GM18517 (cell line): ENCODE measurements at regions not wholly inside any gene's neighbourhood (a gene's known extent, or its start where the extent isn't known, plus 50 kb on each side); places are given as distances from the start of the nearest gene placed in this dataset.
"Not testable (repeated sequence)": the region's sequence is repeated elsewhere in the genome, so short reads cannot be mapped to it uniquely, and the experiment has no call there.

Experiments
- ATAC-seq: cut with Tn5 transposase; IDR thresholded peaks from one replicate; pipeline ENCODE4 v1.9.1; 2021; ENCODE audit warnings: mild to moderate bottlenecking, moderate library complexity; ENCODE audit not compliant: unreplicated experiment

DNA sequence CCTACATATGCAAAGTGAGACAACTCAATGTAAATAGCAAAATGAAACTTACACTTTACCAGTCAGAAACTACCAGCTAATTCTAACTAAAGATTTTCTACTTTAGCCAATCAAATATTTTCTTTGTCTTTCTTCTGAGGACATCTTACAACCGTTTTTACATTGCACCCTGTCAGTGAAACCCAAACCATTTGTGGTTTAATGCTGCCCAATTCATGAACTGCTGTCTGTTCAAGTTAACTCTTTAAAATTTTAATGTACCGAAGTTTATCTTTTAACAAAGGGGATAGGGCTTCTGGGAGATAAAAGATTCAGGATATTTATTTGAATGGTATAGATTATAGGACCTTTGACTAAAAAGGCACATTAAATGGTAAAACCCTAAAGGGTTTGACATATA is 121.3 kb upstream of the HDDC2 start:
- ATAC-seq = no peak

DNA sequence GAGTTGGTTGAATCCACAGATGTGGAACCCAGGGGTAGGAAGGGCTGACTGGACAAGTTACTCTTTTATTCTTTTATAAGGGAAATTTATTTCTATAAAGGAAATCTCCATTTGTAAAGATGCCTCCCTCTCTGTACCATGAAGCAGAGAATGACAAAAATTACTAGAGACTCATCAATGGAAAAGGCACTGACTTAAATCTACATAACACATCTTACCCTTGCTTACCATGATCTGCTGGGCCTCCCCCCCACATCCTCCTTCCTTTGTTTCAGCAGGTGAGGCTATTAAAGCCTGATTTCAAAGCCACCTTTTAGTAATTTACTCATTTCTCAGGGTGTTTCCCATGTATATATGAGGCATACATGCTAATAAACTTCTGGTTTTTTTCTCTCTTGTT is 130.2 kb upstream of the HDDC2 start:
- ATAC-seq = no peak

DNA sequence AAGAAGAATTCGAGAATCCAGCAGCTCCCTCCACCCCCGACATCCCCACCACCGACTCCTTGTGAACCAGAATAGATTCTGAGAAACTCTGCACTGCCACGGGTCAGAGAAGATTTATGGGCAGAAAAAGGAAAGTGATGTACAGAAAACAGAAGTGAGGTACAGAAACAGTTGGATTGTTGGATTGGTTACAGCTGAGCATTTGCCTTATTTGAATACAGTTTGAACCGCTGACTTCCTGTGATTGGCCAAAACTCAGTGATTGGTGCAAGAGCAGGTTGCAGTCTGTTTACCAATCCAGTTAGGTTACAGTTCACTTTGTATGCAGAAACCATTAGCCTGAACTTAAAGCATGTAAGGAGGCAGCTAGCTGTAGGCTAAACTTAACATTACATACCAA is 131.2 kb upstream of the HDDC2 start:
- no peak for ATAC-seq

DNA sequence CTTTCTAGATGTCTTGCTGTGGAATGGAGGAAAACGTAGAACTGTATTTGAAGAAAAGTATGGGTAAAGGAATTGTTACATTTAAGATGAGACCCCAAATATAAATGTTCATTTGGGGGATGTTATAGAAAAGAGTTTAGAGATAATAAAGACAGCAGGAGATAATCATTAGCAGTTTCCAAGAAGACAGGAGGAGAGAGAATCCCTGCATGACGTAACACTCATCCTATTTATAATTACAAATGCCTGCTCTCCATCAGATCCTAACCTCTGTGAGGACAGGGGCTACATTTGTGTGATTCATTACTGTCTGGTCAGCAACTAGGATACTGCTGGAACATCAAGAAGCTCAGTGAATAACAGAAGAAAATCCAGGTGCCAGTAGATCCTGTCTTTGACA is 133.0 kb upstream of the HDDC2 start:
- no peak for ATAC-seq

DNA sequence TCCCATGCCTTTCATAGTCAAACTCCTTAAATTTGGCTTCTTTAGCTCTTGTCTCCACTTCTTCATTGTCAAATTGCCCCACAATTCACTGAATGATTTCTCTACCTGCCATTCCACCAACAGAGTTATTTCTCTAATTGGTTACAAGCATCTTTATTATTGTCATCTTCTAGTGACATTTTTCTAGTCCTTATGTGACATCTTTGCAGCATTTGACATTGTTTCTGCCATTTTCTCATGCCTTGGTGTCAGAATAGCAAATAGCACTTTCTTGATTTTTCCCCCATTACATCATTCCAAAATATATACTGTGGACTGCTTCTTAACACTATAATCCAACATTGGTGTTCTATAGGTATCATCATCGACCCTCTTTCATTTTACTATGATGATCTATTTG is 137.7 kb upstream of the HDDC2 start:
- no peak for ATAC-seq

DNA sequence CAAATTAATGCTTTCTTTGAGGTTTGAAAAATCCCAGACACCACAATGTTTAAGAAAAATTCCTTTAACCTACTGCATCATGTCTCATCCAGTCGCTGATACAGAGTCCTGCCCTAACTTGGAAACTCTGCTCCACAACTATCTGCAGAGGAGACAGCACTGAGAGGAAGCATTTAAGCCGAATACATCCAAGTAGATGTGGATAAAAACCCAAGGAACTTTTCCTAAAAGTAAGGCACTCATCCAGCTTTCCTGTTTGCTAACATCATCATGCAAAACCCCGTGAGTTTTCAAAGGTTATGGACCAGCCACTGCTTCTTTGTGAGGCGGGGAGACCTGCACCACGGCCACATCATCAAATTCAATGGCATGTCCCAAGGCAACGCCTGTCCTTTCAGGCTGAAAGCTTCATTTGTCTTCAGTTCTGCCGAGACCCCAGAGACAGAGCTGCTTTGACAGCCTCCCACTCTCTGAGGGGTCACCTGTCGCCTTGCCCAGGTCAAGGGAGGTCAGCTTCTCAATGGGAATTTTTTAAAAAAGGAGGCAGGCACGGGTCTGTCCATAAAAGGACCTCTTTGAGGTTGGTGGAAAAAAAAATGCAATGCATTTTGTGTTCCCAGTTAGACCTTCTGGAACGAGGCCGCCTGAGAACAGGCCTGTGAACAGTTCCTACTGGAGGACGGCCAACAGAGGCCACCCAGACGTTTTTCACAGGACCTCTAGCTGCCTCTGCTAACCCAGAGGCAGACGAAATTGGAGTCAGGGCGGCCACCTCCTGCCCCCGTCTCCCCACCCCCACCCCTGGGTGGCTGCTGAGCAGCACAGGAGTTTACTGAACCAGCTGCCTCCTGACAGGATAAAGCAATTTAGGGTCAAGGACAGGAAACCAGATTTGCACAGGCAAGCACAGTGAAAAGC is 142.5 kb upstream of the HDDC2 start:
- ATAC-seq = no peak

DNA sequence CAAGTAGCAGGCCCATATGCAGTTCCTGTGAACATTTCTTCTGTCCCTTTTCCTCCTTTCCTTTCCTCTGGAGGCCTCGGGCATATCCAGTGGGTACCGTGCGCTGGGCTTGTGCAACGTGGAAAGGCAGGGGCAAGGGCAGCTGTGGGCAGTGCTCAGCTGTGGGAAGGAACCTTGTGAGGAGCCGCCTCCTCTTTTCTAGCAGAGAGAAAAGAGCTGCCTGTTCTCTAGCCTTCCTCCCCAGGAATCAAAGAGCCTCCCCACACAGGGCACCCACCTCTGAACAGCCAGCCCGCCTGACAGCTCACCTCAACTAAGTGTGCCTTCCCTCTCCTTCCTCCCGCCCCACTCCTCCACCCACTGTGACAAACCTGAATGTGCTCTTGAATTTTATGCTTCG is 143.3 kb upstream of the HDDC2 start:
- no peak for ATAC-seq

DNA sequence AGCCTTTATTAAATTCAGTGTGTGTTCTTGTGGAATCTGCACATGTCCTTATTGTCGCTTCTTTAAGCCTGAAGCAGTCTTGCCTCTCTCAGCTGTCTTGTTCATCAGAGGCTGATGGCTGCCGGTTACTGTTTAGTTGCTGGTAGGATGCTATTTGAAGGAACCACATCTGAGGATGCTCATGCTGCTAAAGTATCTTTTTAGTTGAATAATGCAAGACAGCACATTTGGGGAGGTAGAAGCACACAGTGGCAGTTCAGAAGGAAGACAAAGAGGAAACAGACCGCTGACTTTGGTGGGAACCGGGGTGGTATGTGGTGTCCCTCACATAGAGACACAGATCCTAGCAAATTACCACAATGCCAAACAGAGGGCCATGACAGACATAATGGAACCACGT is 144.2 kb upstream of the HDDC2 start:
- ATAC-seq = no peak

DNA sequence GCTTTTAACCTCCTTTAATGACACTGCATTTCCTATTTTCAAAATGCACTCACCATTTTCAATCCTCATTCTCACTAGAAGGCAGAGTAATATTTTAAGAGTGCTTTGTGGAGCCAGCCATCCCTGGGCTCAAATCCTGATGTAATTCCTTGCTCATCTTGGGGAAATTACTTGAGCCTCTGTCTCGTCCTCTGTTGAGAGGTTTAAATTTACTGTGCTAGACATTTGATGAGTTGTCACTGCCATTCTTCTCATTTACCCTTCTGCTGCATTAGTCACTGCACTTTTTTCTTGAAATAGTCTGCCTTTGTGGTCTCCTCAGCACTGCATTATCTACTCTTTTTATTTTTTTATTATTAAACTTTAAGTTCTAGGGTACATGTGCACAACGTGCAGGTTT is 150.0 kb upstream of the HDDC2 start:
- no peak for ATAC-seq

DNA sequence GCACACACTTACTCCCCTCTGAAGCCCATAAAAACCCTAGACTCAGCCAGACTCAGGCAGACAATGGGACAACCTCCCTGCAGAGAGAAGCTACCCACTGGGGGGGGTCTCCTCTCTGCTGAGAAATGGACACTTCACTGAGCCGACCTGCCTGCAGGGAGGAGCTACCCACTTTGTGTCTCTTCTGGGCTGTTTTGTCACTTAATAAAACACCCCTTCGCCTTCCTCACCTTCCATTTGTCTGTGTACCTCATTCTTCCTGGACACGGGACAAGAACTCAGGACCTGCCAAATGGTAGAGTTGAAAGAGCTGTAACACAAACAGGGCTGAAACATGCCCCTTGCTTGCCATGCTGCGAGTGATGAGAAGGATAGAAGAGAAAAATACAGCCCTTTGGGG is 151.7 kb upstream of the HDDC2 start:
- ATAC-seq = no peak

DNA sequence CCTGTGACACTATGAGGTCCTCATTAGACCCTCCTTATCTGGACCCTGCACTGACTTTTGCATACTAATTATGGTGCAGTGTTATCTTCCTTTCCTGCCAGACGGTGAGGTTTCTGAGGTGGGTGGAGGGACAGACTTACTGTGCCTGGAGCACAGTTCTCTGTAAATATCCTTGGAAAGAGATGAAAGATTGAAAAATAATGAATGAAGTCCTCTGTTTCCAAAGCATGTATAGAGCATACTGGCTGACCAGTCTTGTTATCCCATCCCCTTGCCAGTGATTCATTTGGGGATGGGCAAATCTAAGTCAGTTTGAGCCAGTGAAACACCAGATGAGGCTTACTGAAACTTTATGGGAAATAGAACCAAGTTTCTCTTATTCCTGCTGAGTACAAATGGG is 152.6 kb upstream of the HDDC2 start:
- no peak for ATAC-seq

DNA sequence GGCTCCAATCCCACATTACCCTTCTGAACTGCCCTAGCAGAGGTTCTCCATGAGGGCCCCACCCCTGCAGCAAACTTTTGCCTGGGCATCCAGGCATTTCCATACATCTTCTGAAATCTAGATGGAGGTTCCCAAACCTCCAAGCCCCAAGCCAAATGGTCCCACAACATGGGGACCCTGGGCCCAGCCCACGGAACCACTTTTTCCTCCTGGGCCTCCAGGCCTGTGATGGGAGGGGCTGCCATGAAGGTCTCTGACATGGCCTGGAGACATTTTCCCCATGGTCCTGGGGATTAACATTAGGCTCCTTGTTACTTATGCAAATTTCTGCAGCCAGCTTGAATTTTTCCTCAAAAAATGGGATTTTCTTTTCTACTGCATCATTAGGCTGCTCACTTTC is 156.7 kb upstream of the HDDC2 start:
- not testable (repeated sequence) for ATAC-seq

DNA sequence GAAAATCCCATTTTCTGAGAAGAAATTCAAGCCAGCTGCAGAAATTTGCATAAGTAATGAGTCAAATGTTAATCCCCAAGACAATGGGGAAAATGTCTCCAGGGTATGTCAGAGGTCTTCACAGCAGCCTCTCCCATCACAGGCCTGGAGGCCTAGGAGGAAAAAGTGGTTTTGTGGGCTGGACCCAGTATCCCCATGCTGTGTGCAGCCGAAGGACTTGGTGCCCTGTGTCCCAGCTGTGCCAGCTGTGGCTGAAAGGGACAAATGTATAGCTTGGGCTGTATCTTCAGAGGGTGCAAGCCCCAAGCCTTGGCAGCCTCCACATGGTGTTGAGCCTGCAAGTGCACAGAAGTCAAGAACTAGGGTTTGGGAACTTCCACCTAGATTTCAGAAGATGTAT is 163.6 kb upstream of the HDDC2 start:
- ATAC-seq = not testable (repeated sequence)

DNA sequence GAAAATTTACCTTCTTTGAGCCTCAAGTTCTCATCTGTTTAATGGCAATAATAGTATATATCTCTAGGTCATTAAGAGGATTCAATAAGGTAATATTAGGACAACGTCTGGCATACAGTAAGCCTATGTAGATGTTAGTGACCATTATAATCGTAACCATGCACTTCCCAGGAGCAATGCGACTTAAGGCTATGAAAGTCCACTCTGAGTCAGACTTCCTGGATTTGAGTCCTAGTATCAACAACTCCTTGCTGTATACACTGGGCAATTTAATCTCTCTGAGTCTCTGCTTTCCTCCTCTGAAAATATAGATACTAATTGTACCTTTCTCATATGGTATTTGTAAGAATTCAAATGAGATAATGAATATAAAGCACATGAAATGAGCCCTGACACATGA is 168.1 kb upstream of the HDDC2 start:
- no peak for ATAC-seq

DNA sequence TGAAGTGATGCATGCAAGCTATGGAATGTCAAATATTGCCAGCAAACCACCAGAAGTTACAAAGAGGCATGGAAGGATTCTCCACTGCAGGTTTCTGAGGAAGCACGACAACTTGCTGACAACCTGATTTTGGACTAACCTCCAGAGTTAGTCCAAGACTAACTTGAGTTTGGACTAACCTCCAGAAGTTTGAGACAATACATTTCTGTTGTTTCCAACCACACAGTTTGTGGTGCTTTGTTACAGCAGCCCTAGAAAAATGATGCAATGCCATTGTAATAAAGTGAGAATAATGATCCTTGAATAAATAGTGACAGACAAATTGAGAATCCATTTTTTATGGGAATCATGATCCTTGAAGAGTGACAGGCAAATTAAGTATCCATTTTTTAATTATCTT is 169.9 kb upstream of the HDDC2 start:
- ATAC-seq = no peak

DNA sequence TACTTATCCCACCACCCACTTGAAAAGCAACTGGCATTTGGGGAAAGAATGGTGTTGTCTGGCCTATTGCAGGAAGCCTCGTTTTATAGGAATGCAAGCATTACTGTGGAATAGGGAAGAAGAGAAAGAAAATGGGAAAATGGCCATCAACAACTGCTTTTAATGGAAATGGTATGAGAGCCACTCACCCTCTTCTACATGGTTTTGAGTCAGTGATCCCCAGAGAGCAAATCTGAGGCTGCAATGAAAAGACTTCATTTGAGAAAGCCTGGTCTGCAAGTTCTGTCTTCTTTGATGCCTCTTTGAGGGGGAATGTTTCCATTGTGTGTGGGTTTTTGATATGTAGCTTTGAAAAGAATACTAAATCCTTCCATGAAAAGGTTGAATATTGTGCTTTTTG is 172.3 kb upstream of the HDDC2 start:
- ATAC-seq = no peak

DNA sequence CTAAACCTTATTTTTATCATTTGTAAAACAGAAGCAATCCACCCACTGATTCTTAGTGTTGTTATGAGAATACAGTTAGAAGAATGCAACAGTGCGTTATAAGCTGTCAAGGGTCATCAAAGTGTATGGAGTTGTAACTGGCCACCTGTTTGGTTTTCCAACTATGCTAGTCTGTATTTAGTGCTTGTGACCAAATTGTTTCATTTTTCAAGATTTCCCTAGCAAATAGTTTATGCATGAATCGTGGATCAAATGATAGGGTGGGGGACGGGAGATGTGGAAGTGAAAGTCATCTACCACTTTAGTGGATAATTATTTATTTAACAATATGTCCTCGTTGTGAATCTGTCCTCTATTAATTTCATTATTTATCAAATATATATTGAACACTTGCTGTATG is 175.4 kb upstream of the HDDC2 start:
- ATAC-seq = no peak

DNA sequence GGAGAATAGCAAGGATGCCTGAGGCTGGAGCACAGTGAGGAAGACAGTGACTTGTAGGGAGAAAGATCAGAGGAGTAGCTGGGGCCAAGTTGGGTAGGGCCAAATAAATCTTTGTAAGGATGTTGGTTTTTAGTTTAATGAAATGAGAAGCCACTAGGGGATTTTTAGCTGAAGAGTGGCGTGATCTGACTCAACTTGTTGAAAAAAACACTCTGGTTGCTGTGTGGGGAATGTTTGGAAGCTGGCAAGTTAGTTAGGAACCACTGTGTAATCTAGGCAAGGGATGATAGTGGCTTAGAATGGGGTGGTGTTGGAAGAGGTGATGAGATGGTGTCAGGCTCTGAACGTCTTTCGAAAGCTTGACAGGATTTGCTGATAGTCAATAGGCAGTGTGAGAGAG is 176.1 kb upstream of the HDDC2 start:
- ATAC-seq = no peak

DNA sequence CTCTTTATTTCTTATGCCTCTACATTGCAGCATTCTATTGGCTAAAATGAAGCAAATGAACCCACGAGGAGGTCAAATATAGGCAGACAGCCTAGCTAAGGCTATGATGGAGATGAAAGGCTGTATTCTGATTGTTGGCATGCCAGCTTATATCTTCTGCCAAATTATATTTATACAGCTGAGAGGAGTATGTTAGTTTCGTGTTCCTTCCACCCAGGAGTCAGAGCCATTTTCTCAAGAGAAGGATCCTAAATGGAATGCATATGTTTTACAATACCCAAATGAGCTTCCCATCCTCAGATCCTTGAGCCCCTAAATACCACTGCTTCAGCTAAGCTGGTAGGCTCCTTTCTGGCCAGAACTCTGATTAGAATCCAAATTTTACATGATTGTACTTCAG is 178.4 kb upstream of the HDDC2 start:
- ATAC-seq = no peak

DNA sequence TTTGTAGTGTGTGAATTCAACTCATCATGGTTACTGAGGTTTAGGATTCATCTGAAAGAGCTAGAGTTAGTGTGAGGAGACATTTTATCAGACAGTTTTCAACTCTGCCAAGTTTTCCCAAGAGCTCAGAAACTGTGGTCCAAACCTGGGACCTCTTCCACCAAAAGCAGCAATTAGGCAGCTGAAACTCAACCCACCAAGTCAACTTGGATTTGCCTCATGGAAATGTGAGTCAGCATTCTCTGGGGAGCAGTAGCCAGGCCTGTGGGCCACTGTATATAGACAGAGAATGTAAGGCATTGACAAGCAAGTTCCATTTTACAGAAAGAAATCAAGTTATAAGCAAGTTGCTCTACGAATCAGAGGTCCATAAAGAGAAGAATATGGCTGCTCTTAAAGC is 178.8 kb upstream of the HDDC2 start:
- ATAC-seq = no peak

DNA sequence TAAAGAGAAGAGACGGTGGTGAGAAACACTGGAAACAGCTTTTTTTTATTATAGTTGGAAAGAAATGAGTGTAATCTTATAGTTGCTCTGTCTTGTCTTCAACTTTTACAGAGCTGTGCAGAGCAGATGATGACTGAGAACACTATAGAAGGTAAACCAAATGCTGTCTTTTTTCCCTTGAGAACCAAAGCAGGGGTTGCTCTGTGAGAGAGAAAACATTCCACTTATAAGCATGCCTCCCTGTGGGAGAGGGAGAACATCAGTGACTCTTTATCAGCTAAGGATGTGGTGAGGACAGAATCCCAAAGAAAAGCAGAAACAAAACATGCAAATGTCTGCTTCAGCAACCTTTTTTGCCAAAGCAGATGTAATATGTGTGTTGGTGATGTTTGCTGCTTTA is 179.3 kb upstream of the HDDC2 start:
- no peak for ATAC-seq

DNA sequence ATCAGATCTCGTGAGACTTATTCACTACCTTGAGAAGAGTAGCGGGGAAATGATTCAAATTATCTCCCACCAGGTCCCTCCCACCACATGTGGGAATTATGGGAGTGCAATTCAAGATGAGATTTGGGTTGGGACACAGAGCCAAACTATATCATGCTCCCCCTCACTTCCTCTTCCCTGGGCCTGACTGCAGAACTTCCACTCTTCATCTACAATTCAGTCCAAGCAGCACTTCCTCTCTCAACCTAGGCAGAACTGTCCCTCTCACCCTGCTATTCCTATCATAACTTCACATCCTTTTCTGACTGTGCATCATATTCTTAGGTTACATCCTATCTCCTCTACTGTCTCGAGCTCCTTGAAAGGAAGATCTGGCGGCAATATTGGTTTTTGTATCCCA is 184.0 kb upstream of the HDDC2 start:
- no peak for ATAC-seq

DNA sequence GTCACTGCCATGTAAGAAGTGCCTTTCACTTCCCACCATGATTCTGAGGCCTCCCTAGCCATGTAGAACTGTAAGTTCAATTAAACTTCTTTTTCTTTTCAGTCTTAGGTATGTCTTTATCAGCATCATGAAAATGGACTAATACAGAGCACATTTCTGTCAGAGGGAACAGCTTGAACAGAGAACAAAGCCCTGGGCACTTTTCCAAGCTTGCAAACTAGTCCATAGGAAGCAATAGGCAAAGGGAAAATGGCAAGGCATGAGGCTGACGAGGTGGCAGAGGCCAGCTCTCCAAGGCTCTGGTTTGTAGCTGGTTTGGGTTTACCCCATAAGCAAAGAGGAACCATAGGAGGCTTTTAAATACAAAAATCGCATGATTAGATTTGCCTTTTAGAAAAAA is 185.1 kb upstream of the HDDC2 start:
- no peak for ATAC-seq
